Breast epithelium (tissue), 4 donors: ENCODE measurements at regions not wholly inside any gene's neighbourhood (a gene's known extent, or its start where the extent isn't known, plus 50 kb on each side); places are given as distances from the start of the nearest gene placed in this dataset.

ENCODE experiments used
- DNase-seq, 2 donors: peaks; one replicate each; pipeline ENCODE4 v3.0.0-alpha.2; 2019; ENCODE audit warnings: low spot score in 2 of 2
- H3K27ac ChIP-seq, 2 donors: fragments of 200-600 bp; sonication (generic) in 1 of 2; one replicate each; pipeline ENCODE4 v1.5.1; 2016 to 2019; ENCODE audit warnings: mild to moderate bottlenecking in 1 of 2
- H3K27me3 ChIP-seq, 2 donors: fragments of 200-600 bp; sonication (generic) in 1 of 2; one replicate each; pipeline versions ENCODE4 v1.5.1 to v1.6.0; 2017 to 2019; ENCODE audit warnings: control low read depth in 1 of 2, mild to moderate bottlenecking in 1 of 2
- H3K36me3 ChIP-seq: fragments of 200-600 bp; one replicate; pipeline ENCODE4 v1.5.1; 2019
- H3K4me1 ChIP-seq, 2 donors: fragments of 200-600 bp; sonication (generic); one replicate each; pipeline ENCODE4 v1.5.1; 2016 to 2019; ENCODE audit warnings: control low read depth in 1 of 2
- H3K4me3 ChIP-seq, 3 donors: fragments of 200-600 bp; sonication (generic); 1 replicate in 2 of 3; 2 replicates in 1 of 3; pipeline ENCODE4 v1.5.1; 2016 to 2019; ENCODE audit warnings: mild to moderate bottlenecking in 3 of 3, moderate library complexity in 2 of 3
- H3K9me3 ChIP-seq, 2 donors: fragments of 200-600 bp; sonication (generic) in 1 of 2; one replicate each; pipeline ENCODE4 v1.5.1; 2016 to 2019; ENCODE audit warnings: control low read depth in 1 of 2
- POLR2A ChIP-seq: fragments of 450-650 bp; IDR thresholded peaks from one replicate; pipeline ENCODE4 v1.6.1; 2016; ENCODE audit warnings: antibody characterized with exemption, mild to moderate bottlenecking, moderate library complexity
- POLR2AphosphoS5 ChIP-seq, 3 donors: sonication (generic); formaldehyde crosslinking; IDR thresholded peaks; one replicate each; pipeline ENCODE4 v1.6.1; 2017; ENCODE audit warnings: antibody characterized with exemption in 3 of 3
- intact Hi-C: fragments of 100-400 bp; cut with DNase I; formaldehyde crosslinking; loops from one replicate; pipeline ENCODE4 v1.15.1; 2023; ENCODE audit warnings: low total_unique reads
- TF ChIP-seq, protein P1 (sequence below), 3 donors: fragments of 450-650 bp; IDR thresholded peaks; one replicate each; pipeline ENCODE4 v1.5.1; 2016 to 2017; ENCODE audit warnings: antibody characterized with exemption in 3 of 3, mild to moderate bottlenecking in 3 of 3, moderate library complexity in 3 of 3

DNA sequence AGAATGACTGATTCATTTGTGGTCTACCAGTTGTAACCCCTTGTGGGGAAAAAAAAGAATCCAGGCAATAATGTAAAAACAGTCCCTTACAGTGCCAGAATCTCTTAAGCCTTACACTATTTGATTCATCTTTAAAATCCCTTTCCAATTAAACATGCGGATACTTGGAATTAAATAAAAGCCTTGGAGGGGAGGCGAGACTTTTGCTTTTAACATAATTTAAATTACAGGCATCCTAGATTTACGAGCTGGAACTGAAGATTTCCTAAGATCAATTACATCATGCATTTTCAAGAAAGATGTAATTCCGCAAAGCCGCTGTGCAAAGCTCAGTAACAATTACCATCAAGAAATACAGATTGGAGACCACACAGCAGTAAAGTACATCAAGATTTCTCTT lies 370.2 kb downstream of the MTRR start:
- intact Hi-C loops: no loop called here

DNA sequence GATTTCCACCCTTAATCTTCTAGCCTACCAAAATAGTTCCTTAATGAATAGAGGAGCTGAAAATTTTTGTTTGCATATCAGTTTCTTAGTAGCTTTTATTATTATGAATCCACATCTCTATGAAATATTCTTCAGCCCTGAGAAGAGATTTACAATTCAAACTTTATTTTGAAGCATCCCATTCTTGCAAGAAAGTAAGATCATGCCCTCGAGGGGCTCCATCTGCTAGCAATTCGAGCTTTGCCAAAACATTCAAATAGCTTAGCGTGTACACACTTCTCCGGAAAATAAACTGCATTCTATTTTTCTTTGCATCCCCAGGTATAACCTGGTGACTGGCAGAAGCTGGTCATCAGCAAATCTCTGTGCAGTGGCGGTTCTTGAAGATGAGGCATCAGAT lies 370.7 kb downstream of the MTRR start:
- TF ChIP-seq POLR2A (no peak), POLR2AphosphoS5 (IDR thresholded peaks at IDR 0.05) (no peak)
- TF ChIP-seq, protein P1, sequence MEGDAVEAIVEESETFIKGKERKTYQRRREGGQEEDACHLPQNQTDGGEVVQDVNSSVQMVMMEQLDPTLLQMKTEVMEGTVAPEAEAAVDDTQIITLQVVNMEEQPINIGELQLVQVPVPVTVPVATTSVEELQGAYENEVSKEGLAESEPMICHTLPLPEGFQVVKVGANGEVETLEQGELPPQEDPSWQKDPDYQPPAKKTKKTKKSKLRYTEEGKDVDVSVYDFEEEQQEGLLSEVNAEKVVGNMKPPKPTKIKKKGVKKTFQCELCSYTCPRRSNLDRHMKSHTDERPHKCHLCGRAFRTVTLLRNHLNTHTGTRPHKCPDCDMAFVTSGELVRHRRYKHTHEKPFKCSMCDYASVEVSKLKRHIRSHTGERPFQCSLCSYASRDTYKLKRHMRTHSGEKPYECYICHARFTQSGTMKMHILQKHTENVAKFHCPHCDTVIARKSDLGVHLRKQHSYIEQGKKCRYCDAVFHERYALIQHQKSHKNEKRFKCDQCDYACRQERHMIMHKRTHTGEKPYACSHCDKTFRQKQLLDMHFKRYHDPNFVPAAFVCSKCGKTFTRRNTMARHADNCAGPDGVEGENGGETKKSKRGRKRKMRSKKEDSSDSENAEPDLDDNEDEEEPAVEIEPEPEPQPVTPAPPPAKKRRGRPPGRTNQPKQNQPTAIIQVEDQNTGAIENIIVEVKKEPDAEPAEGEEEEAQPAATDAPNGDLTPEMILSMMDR (IDR thresholded peaks at IDR 0.05): no peak
- DNase-seq: no peak
- Histone ChIP-seq H3K27me3 (no peaks in the 10 kb centered on the region), H3K4me1 (no peaks in the 10 kb centered on the region), H3K27ac (no peak overlapping the region), H3K4me3 (no peak overlapping the region), H3K36me3 (no peaks in the 10 kb centered on the region), H3K9me3 (peaks cover 0 to 8% of the 10 kb centered on the region in 2 donors)
- intact Hi-C loops: no loop called here

More for the DNA sequence above, 370.2 kb downstream of the MTRR start:
- DNase-seq: no peak
- Histone ChIP-seq H3K4me3 (no peak overlapping the region), H3K36me3 (no peaks in the 10 kb centered on the region), H3K27me3 (no peaks in the 10 kb centered on the region), H3K4me1 (no peaks in the 10 kb centered on the region), H3K9me3 (peaks cover 0 to 8% of the 10 kb centered on the region in 2 donors), H3K27ac (no peak overlapping the region)
- TF ChIP-seq POLR2AphosphoS5 (IDR thresholded peaks at IDR 0.05): no peak
- TF ChIP-seq, protein P1 (IDR thresholded peaks at IDR 0.05): no peak
- TF ChIP-seq POLR2A: no peak

DNA sequence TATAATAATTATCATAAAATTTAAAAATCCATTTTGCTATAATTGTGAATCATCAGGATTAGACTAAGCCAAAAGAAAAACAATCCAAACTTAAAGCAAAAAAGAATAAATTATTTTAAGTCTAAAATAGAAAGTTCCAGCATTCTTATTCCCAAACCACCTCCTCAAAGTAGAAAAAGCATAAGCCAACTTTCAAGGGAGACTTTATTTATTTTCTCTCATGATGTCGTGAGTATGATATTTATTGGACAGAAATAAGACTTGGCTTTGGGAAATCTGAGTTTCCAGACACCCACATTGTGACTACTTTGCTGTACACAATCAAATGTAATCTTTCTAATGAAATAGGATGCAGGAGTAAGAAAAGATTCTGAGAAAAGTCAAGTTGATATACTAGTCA lies 372.1 kb downstream of the MTRR start:
- Histone ChIP-seq H3K27me3 (no peaks in the 10 kb centered on the region), H3K36me3 (no peaks in the 10 kb centered on the region), H3K9me3 (peaks cover 0 to 8% of the 10 kb centered on the region in 2 donors), H3K27ac (no peak overlapping the region), H3K4me1 (no peaks in the 10 kb centered on the region), H3K4me3 (no peak overlapping the region)
- DNase-seq: no peak
- intact Hi-C loops: no loop called here
- TF ChIP-seq, protein P1 (IDR thresholded peaks at IDR 0.05): no peak
- TF ChIP-seq POLR2A: no peak
- no peak for TF ChIP-seq POLR2AphosphoS5 (IDR thresholded peaks at IDR 0.05)

DNA sequence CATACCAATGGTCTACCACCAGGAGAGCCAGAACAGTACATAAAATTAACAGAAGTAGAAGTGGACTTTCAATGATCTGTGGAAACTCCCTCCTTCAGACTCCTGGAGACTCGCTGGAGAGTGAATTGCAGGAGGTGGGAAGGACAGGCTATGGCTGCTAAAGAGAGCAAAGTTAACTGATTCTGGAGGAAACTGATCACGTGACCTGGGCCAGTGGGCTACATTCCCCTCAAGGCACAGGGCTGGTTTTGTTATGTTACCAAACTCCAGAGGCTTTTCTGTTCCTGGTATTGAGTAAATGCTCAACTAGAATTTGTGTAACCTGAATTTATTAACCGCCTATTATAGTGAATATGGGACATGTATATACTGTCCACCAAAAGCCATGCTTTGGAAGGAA lies 372.6 kb downstream of the MTRR start:
- Histone ChIP-seq H3K36me3 (no peaks in the 10 kb centered on the region), H3K9me3 (peaks cover 0 to 8% of the 10 kb centered on the region in 2 donors), H3K4me1 (no peaks in the 10 kb centered on the region), H3K27ac (no peak overlapping the region), H3K4me3 (no peak overlapping the region), H3K27me3 (no peaks in the 10 kb centered on the region)
- TF ChIP-seq, protein P1 (IDR thresholded peaks at IDR 0.05): no peak
- TF ChIP-seq POLR2AphosphoS5 (IDR thresholded peaks at IDR 0.05) (no peak), POLR2A (no peak)
- no peak for DNase-seq
- intact Hi-C loops: no loop called here

DNA sequence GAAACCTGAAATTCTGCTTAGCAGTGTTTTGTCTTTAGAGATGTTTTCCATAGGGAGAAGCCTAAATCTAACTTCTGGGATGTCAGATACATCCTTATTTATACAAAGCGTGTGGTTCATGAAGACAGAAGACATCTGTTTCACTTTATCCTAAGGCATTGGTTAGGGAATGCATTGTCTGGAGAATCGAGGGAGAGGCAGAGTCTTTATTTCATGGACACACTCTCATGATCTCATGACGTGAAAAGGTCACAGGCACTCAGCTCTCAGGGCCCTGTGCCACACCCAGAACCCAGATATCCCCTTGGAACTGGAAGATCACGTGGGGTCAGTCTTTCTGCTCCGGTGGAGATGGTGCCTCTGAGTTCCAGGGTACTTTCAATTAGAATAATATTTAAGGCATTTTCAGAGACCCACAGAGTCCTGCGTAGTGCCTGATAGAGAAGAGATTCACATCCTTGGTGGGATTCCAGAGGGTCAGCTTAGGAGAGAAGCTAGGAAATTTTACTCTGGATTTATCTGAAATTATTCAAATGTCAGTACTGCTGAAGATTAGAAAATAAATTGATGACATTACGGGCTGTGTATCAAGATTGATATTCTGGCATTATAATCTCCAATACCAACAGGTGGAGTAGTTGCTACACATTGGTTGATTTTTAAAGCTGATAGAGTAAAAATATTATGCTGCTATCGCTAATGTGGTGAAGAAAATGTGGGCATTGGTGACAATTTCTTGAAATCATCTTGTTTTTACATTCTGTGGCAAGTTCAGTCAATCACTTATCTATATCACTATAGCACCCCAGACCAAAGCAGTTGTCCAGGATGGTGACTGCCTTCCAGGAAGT lies 378.3 kb downstream of the MTRR start:
- Histone ChIP-seq H3K4me1 (no peaks in the 10 kb centered on the region), H3K4me3 (no peak overlapping the region), H3K36me3 (no peaks in the 10 kb centered on the region), H3K27me3 (no peaks in the 10 kb centered on the region), H3K27ac (no peak overlapping the region), H3K9me3 (peaks cover 0 to 8% of the 10 kb centered on the region in 2 donors)
- DNase-seq: no peak
- TF ChIP-seq POLR2A (no peak), POLR2AphosphoS5 (IDR thresholded peaks at IDR 0.05) (no peak)
- TF ChIP-seq, protein P1 (IDR thresholded peaks at IDR 0.05): no peak
- intact Hi-C loops: no loop called here
